Heart left ventricle (tissue), 13 donors: ENCODE measurements at regions not wholly inside any gene's neighbourhood (a gene's known extent, or its start where the extent isn't known, plus 50 kb on each side); places are given as distances from the start of the nearest gene placed in this dataset.

Experiments
- CTCF ChIP-seq, 12 donors: fragments of 200-600 bp; sonication (generic) in 4 of 12; IDR thresholded peaks; one replicate each; pipeline versions ENCODE4 v1.5.0 to v1.8.0; 2018 to 2022; ENCODE audit warnings: antibody characterized with exemption in 12 of 12, mild to moderate bottlenecking in 5 of 12
- POLR2A ChIP-seq, 2 donors: fragments of 450-650 bp; IDR thresholded peaks; one replicate each; pipeline ENCODE4 v1.6.1; 2017; ENCODE audit warnings: antibody characterized with exemption in 2 of 2, mild to moderate bottlenecking in 2 of 2, moderate library complexity in 2 of 2
- donor health status: ischemic (EF 13 %, LVEDD 7.1; RV severe dilation, severe dysfunction).
- donor health status: DM: no; HTN: yes; CAD: no.
- donor health status: DM: no; HTN: no; CAD: no.
- donor health status: ischemic (EF 25% LVEDD 6.9; RV normal size, moderate dysfunction).
- donor health status: ischemic (EF 25% LVEDD 5.7; RV mildly dilated, moderate dysfunction).
- donor health status: ischemic (EF 35%, LVEDD 5.7; RV mildly dilated, moderate dysfunction).
- donor health status: nonischemic (EF 11% LVEDD 7.7; RV severe dilation, severe dysfunction).
- donor health status: DM: yes; HTN: yes; CAD: no.
- donor health status: PGD.
- donor health status: ischemic (EF 29% LVEDD 5.4; RV normal size, mild dysfunction).
- donor health status: nonischemic (EF 23%, LVEDD 6.1; RV moderate dilation, normal function).

GRCh38 chrY:7654985-7655384, 743.4 kb upstream of the AMELY start:
- TF ChIP-seq CTCF (IDR thresholded peaks at IDR 0.05) = no peak
- TF ChIP-seq POLR2A (IDR thresholded peaks at IDR 0.05) = no peak
